ENCODE measurements at regions not wholly inside any gene's neighbourhood (a gene's known extent, or its start where the extent isn't known, plus 50 kb on each side); places are given as distances from the start of the nearest gene placed in this dataset.
"Not testable (repeated sequence)": the region's sequence is repeated elsewhere in the genome, so short reads cannot be mapped to it uniquely, and the experiment has no call there.

DNA sequence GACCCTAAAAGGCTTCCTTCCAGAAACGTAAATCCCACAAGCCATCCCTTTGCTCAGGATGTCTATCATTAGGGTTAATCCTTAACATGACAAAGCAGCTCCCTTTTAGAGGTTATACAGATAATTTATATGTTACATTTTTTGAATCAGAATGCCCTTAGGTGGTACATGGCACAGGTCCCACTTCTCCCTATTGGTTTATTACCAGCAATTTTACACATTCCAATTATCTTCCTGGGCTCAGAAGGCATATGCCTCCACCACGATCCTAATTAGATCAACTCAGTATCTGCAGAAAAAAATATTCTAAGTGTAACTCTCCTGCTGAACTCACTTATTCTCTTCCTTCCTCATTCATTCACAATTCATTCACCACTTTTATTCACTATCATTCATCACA is 507.0 kb upstream of the MAP2 start:
- H3K36me3 Mint-ChIP-seq (ENCODE audit: insufficient read depth, unreplicated experiment), result no peaks in the 10 kb centered on the region
- no peaks in the 10 kb centered on the region for H3K27me3 ChIP-seq (replicated peaks; ENCODE audit: control insufficient read depth, insufficient read depth, low read length)
- BruUV-seq (replicated peaks), result no TSS peak
- no peak overlapping the region for H3K4me3 ChIP-seq (ENCODE audit: low read depth, low read length)
- no peaks in the 10 kb centered on the region for H3K9me3 ChIP-seq
- no peaks in the 10 kb centered on the region for H3K4me1 Mint-ChIP-seq (ENCODE audit: low read depth, unreplicated experiment)
- DNase-seq, result no peak
- no peak for TF ChIP-seq CTCF (IDR thresholded peaks at IDR 0.05; ENCODE audit: insufficient read depth in 1 of 2, low read depth in 1 of 2, low read length in 1 of 2, severe bottlenecking in 1 of 2, unreplicated experiment in 1 of 2)
- H3K4me1 ChIP-seq, result no peaks in the 10 kb centered on the region
- peaks cover 3% of the 10 kb centered on the region for H3K27me3 Mint-ChIP-seq (ENCODE audit: insufficient read depth, unreplicated experiment)
- H3K27ac Mint-ChIP-seq (ENCODE audit: unreplicated experiment), result no peak overlapping the region
- no peaks in the 10 kb centered on the region for H3K36me3 ChIP-seq (ENCODE audit: control insufficient read depth, insufficient read depth, low read length)
- H3K9me3 Mint-ChIP-seq (ENCODE audit: unreplicated experiment), result peaks cover 1% of the 10 kb centered on the region
- intact Hi-C loops (cut with micrococcal nuclease; ENCODE audit: unreplicated experiment), result no loop called here
- ChIA-PET POLR2A (no interaction called here), CTCF (no interaction called here)
- H3K4me3 Mint-ChIP-seq (ENCODE audit: unreplicated experiment), result no peak overlapping the region

DNA sequence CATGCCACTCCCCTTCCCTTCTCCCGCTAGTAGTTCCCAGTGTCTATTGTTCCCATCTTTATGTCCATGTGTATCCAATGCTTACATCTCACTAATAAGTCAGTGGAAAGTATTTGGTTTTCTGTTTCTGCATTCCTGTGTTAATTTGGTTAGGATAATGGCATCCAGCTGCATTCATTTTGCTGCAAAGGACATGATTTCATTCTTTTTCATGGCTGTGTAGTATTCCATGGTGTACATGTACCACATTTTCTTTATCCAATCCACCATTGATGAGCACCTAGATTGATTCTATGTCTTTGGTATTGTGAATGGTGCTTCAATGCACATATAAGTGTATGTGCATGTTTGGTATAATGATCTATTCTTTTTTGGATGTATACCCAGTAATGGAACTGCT is 502.5 kb upstream of the MAP2 start:
- H3K9me3 Mint-ChIP-seq (ENCODE audit: unreplicated experiment); H3K4me1 Mint-ChIP-seq (ENCODE audit: low read depth, unreplicated experiment); CTCF ChIA-PET; H3K4me1 ChIP-seq; H3K27ac Mint-ChIP-seq (ENCODE audit: unreplicated experiment); H3K27me3 ChIP-seq (replicated peaks; ENCODE audit: control insufficient read depth, insufficient read depth, low read length); H3K27me3 Mint-ChIP-seq (ENCODE audit: insufficient read depth, unreplicated experiment); BruUV-seq (replicated peaks); POLR2A ChIA-PET; intact Hi-C loops (cut with micrococcal nuclease; ENCODE audit: unreplicated experiment); H3K4me3 Mint-ChIP-seq (ENCODE audit: unreplicated experiment); H3K36me3 ChIP-seq (ENCODE audit: control insufficient read depth, insufficient read depth, low read length); H3K9me3 ChIP-seq; H3K4me3 ChIP-seq (ENCODE audit: low read depth, low read length); H3K36me3 Mint-ChIP-seq (ENCODE audit: insufficient read depth, unreplicated experiment); DNase-seq: not testable (repeated sequence)

- intact Hi-C loops (cut with micrococcal nuclease; ENCODE audit: unreplicated experiment), result no loop called here
- no peaks in the 10 kb centered on the region for H3K27me3 ChIP-seq (replicated peaks; ENCODE audit: control insufficient read depth, insufficient read depth, low read length)
- no peaks in the 10 kb centered on the region for H3K27me3 Mint-ChIP-seq (ENCODE audit: insufficient read depth, unreplicated experiment)
- no peaks in the 10 kb centered on the region for H3K4me1 ChIP-seq
- no peak overlapping the region for H3K4me3 Mint-ChIP-seq (ENCODE audit: unreplicated experiment)
- H3K9me3 ChIP-seq, result no peaks in the 10 kb centered on the region
- no peak overlapping the region for H3K27ac Mint-ChIP-seq (ENCODE audit: unreplicated experiment)
- TF ChIP-seq CTCF (IDR thresholded peaks at IDR 0.05; ENCODE audit: insufficient read depth in 1 of 2, low read depth in 1 of 2, low read length in 1 of 2, severe bottlenecking in 1 of 2, unreplicated experiment in 1 of 2), result no peak
- no peaks in the 10 kb centered on the region for H3K36me3 ChIP-seq (ENCODE audit: control insufficient read depth, insufficient read depth, low read length)
- H3K9me3 Mint-ChIP-seq (ENCODE audit: unreplicated experiment), result no peaks in the 10 kb centered on the region
- DNase-seq, result no peak
- ChIA-PET CTCF (no interaction called here), POLR2A (no interaction called here)
- H3K4me3 ChIP-seq (ENCODE audit: low read depth, low read length), result no peak overlapping the region
- H3K36me3 Mint-ChIP-seq (ENCODE audit: insufficient read depth, unreplicated experiment), result no peaks in the 10 kb centered on the region
- H3K4me1 Mint-ChIP-seq (ENCODE audit: low read depth, unreplicated experiment), result no peaks in the 10 kb centered on the region
- BruUV-seq (replicated peaks), result no TSS peak
These were observed 496.0 kb upstream of the MAP2 start for GRCh38 chr2:208927867-208928266.

DNA sequence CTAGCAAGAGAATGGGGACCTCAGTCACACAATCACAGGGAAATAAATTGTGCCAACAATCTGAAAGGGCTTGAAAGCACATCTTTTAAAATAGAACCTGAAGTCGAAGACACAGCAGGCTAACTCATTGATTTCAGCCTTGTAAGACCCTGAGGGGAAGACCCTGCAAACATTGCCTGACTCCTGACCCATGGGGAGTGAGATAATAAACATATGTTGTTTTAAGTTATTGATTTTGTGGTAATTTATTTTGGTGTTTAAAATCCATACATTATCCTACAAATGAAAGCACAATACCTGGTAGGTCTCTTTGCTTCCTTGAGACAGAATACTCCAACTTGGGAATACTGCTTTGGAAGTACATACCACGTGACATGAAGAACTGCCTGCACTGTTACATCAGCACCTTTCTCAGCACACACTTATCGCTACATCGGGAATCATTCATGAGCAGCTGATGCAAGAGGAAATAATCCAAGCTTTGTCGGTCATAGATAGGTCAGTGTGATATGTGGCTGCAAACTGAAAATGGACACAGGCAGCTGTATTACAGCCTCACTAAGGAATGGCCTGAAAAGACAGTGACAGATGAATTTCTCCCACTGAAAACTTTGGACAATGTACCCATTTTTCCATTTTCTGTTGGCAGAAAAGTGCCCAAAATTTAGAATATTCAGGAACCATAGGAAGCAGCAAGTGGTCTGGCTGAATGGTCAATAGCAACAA is 494.5 kb upstream of the MAP2 start:
- H3K4me3 ChIP-seq (ENCODE audit: low read depth, low read length), result no peak overlapping the region
- no peaks in the 10 kb centered on the region for H3K4me1 ChIP-seq
- POLR2A ChIA-PET, result no interaction called here
- DNase-seq, result no peak
- Mint-ChIP-seq H3K4me3 (ENCODE audit: unreplicated experiment) (no peak overlapping the region), H3K27ac (ENCODE audit: unreplicated experiment) (no peak overlapping the region), H3K36me3 (ENCODE audit: insufficient read depth, unreplicated experiment) (no peaks in the 10 kb centered on the region), H3K9me3 (ENCODE audit: unreplicated experiment) (no peaks in the 10 kb centered on the region), H3K4me1 (ENCODE audit: low read depth, unreplicated experiment) (no peaks in the 10 kb centered on the region), H3K27me3 (ENCODE audit: insufficient read depth, unreplicated experiment) (no peaks in the 10 kb centered on the region)
- no peaks in the 10 kb centered on the region for H3K9me3 ChIP-seq
- no peak for TF ChIP-seq CTCF (IDR thresholded peaks at IDR 0.05; ENCODE audit: insufficient read depth in 1 of 2, low read depth in 1 of 2, low read length in 1 of 2, severe bottlenecking in 1 of 2, unreplicated experiment in 1 of 2)
- H3K36me3 ChIP-seq (ENCODE audit: control insufficient read depth, insufficient read depth, low read length), result no peaks in the 10 kb centered on the region
- no peaks in the 10 kb centered on the region for H3K27me3 ChIP-seq (replicated peaks; ENCODE audit: control insufficient read depth, insufficient read depth, low read length)
- CTCF ChIA-PET, result no interaction called here
- intact Hi-C loops (cut with micrococcal nuclease; ENCODE audit: unreplicated experiment), result no loop called here
- no TSS peak for BruUV-seq (replicated peaks)
